Thoracic aorta (tissue), 2 donors: ENCODE measurements at regions not wholly inside any gene's neighbourhood (a gene's known extent, or its start where the extent isn't known, plus 50 kb on each side); places are given as distances from the start of the nearest gene placed in this dataset.

ENCODE experiments used
- ATAC-seq: fragments of 150-250 bp; one replicate; pipeline ENCODE4 v1.8.0; 2017; ENCODE audit warnings: low read depth; ENCODE audit not compliant: insufficient number of reproducible peaks, low FRiP score
- DNase-seq: peaks from one replicate; pipeline ENCODE4 v3.0.0-alpha.2; 2020; ENCODE audit warnings: low spot score
- H3K27ac ChIP-seq, 2 donors: fragments of 200-600 bp; sonication (generic); 1 replicate in 1 of 2; 2 replicates in 1 of 2; pipeline ENCODE4 v1.5.1; 2016; ENCODE audit warnings: mild to moderate bottlenecking in 2 of 2, moderate library complexity in 2 of 2
- H3K27me3 ChIP-seq: fragments of 200-600 bp; sonication (generic); replicated peaks from 2 replicates; pipeline ENCODE4 v1.6.0; 2016; ENCODE audit warnings: mild to moderate bottlenecking; ENCODE audit not compliant: insufficient read depth
- H3K36me3 ChIP-seq: fragments of 200-600 bp; sonication (generic); one replicate; pipeline ENCODE4 v1.5.1; 2016
- H3K4me1 ChIP-seq, 2 donors: fragments of 200-600 bp; sonication (generic); 1 replicate in 1 of 2; 2 replicates in 1 of 2; pipeline versions ENCODE4 v1.5.1 to v1.6.0; 2016; ENCODE audit warnings: low read depth in 2 of 2, mild to moderate bottlenecking in 1 of 2; ENCODE audit not compliant: control insufficient read depth in 1 of 2
- H3K4me3 ChIP-seq: fragments of 200-600 bp; sonication (generic); 2 replicates; pipeline ENCODE4 v1.5.1; 2016; ENCODE audit warnings: mild to moderate bottlenecking
- H3K9me3 ChIP-seq: fragments of 200-600 bp; sonication (generic); 2 replicates; pipeline ENCODE4 v1.5.1; 2016
- CTCF ChIP-seq: fragments of 200-600 bp; sonication (generic); IDR thresholded peaks from one replicate; pipeline ENCODE4 v1.5.1; 2019; ENCODE audit warnings: antibody characterized with exemption

- H3K36me3 ChIP-seq, result no peaks in the 10 kb centered on the region
- no peak for DNase-seq
- H3K27ac ChIP-seq, result peak overlapping the region in 1 of 2 donors; percentile 32
- no peaks in the 10 kb centered on the region for H3K27me3 ChIP-seq
- H3K4me1 ChIP-seq, result peaks cover 3 to 17% of the 10 kb centered on the region in 2 donors
- no peak overlapping the region for H3K4me3 ChIP-seq
- H3K9me3 ChIP-seq, result no peaks in the 10 kb centered on the region
- no peak for TF ChIP-seq CTCF
- ATAC-seq, result no peak
Measured at GRCh38 chr3:153285194-153285641, 123.2 kb downstream of the RAP2B start.

GRCh38 chr3:153285982-153286381 lies 124.0 kb downstream of the RAP2B start:
- Histone ChIP-seq H3K27me3 (no peaks in the 10 kb centered on the region), H3K36me3 (no peaks in the 10 kb centered on the region), H3K4me3 (no peak overlapping the region), H3K9me3 (no peaks in the 10 kb centered on the region), H3K4me1 (peaks cover 6 to 17% of the 10 kb centered on the region in 2 donors), H3K27ac (peak overlapping the region in 1 of 2 donors; percentile 19)
- DNase-seq (no peak), ATAC-seq (no peak)
- TF ChIP-seq CTCF, result no peak

- no peak for TF ChIP-seq CTCF
- Histone ChIP-seq H3K4me1 (peaks cover 6 to 17% of the 10 kb centered on the region in 2 donors), H3K27ac (no peak overlapping the region), H3K27me3 (no peaks in the 10 kb centered on the region), H3K36me3 (no peaks in the 10 kb centered on the region), H3K9me3 (no peaks in the 10 kb centered on the region), H3K4me3 (no peak overlapping the region)
- ATAC-seq (no peak), DNase-seq (no peak)
Measured at GRCh38 chr3:153287017-153287416, 125.0 kb downstream of the RAP2B start.

GRCh38 chr3:153289334-153289808 lies 127.3 kb downstream of the RAP2B start:
- Histone ChIP-seq H3K27ac (no peak overlapping the region), H3K9me3 (no peaks in the 10 kb centered on the region), H3K36me3 (no peaks in the 10 kb centered on the region), H3K4me1 (peaks cover 8 to 20% of the 10 kb centered on the region in 2 donors), H3K4me3 (no peak overlapping the region), H3K27me3 (no peaks in the 10 kb centered on the region)
- ATAC-seq, result no peak
- no peak for DNase-seq
- no peak for TF ChIP-seq CTCF

GRCh38 chr3:153290268-153291015 lies 128.4 kb downstream of the RAP2B start:
- Histone ChIP-seq H3K27me3 (no peaks in the 10 kb centered on the region), H3K4me3 (no peak overlapping the region), H3K9me3 (no peaks in the 10 kb centered on the region), H3K4me1 (peaks cover 8 to 10% of the 10 kb centered on the region in 2 donors), H3K36me3 (no peaks in the 10 kb centered on the region), H3K27ac (no peak overlapping the region)
- no peak for TF ChIP-seq CTCF
- DNase-seq (no peak), ATAC-seq (no peak)
